Esophagus squamous epithelium (tissue), 5 donors: ENCODE measurements at regions not wholly inside any gene's neighbourhood (a gene's known extent, or its start where the extent isn't known, plus 50 kb on each side); places are given as distances from the start of the nearest gene placed in this dataset.

Experiments
- DNase-seq: peaks from one replicate; lab custom pipeline; 2025; lab: John Stamatoyannopoulos, UW
- H3K27ac ChIP-seq, 4 donors: fragments of 200-600 bp; sonication (generic); one replicate each; pipeline ENCODE4 v1.5.1; 2016 to 2019; ENCODE audit warnings: mild to moderate bottlenecking in 1 of 4
- H3K27me3 ChIP-seq, 4 donors: fragments of 200-600 bp; sonication (generic); 1 replicate in 3 of 4; 2 replicates in 1 of 4; pipeline versions ENCODE4 v1.5.1 to v1.6.0; 2017 to 2021; ENCODE audit warnings: antibody characterized with exemption in 1 of 4
- H3K36me3 ChIP-seq, 3 donors: fragments of 200-600 bp; sonication (generic); one replicate each; pipeline ENCODE4 v1.5.1; 2016 to 2019
- H3K4me1 ChIP-seq, 3 donors: fragments of 200-600 bp; sonication (generic); one replicate each; pipeline ENCODE4 v1.5.1; 2017 to 2019
- H3K4me3 ChIP-seq, 4 donors: fragments of 200-600 bp; sonication (generic); 1 replicate in 3 of 4; 2 replicates in 1 of 4; pipeline ENCODE4 v1.5.1; 2016 to 2019; ENCODE audit warnings: mild to moderate bottlenecking in 2 of 4, moderate library complexity in 1 of 4
- H3K9me3 ChIP-seq, 3 donors: fragments of 200-600 bp; sonication (generic); one replicate each; pipeline ENCODE4 v1.5.1; 2016 to 2019
- POLR2A ChIP-seq, 4 donors: fragments of 450-650 bp; IDR thresholded peaks; one replicate each; pipeline ENCODE4 v1.6.1; 2017; ENCODE audit warnings: antibody characterized with exemption in 4 of 4, mild to moderate bottlenecking in 4 of 4, moderate library complexity in 3 of 4
- WGBS, 2 donors: methylation state at CpG; one replicate each; pipeline ENCODE4 v1.1.5; 2018; 5-methylcytosine and 5-hydroxymethylcytosine counted together
- intact Hi-C: fragments of 100-400 bp; cut with DNase I; formaldehyde crosslinking; loops from one replicate; pipeline ENCODE4 v1.15.0; 2022
- TF ChIP-seq, protein P1 (sequence below), 6 experiments: fragments of 450-650 bp in 4 of 6; fragments of 200-600 bp in 2 of 6; sonication (generic) in 2 of 6; IDR thresholded peaks; one replicate each; pipeline ENCODE4 v1.5.1; 2016 to 2019; ENCODE audit warnings: antibody characterized with exemption in 6 of 6, mild to moderate bottlenecking in 4 of 6, moderate library complexity in 4 of 6
- donor health status: DM: yes; HTN: yes; CAD: no.

DNA sequence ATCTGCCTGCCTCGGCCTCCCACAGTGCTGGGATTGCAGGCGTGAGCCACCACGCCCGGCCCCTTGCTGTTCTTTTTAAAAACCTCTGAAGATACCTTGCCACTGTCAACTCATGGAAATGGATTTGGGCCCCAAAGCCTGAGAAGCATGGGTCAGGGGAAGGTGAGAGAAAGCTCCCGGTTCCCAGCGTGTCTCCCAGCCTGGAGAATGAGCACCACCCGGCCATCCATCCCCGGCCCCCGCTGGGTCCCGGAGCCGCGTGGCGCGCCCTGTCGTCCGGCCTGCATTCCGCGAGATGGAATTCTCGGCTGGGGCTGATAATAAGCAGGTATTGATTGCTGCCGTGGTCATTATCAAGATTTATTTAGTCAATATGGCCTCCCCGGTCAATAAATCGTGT lies 126.5 kb upstream of the MYL2 start:
- Histone ChIP-seq H3K4me1 (no peaks in the 10 kb centered on the region), H3K27ac (no peak overlapping the region), H3K27me3 (peaks cover 0 to 55% (median 0%) of the 10 kb centered on the region in 4 donors), H3K4me3 (no peak overlapping the region), H3K36me3 (no peaks in the 10 kb centered on the region), H3K9me3 (no peaks in the 10 kb centered on the region)
- DNase-seq: no peak
- intact Hi-C loops: no loop called here
- no peak for TF ChIP-seq POLR2A (IDR thresholded peaks at IDR 0.05)
- TF ChIP-seq, protein P1, sequence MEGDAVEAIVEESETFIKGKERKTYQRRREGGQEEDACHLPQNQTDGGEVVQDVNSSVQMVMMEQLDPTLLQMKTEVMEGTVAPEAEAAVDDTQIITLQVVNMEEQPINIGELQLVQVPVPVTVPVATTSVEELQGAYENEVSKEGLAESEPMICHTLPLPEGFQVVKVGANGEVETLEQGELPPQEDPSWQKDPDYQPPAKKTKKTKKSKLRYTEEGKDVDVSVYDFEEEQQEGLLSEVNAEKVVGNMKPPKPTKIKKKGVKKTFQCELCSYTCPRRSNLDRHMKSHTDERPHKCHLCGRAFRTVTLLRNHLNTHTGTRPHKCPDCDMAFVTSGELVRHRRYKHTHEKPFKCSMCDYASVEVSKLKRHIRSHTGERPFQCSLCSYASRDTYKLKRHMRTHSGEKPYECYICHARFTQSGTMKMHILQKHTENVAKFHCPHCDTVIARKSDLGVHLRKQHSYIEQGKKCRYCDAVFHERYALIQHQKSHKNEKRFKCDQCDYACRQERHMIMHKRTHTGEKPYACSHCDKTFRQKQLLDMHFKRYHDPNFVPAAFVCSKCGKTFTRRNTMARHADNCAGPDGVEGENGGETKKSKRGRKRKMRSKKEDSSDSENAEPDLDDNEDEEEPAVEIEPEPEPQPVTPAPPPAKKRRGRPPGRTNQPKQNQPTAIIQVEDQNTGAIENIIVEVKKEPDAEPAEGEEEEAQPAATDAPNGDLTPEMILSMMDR (IDR thresholded peaks at IDR 0.05): no peak
- WGBS, 2 donors: 78 to 84% methylated on average over 10 to 19 of the region's 22 CpGs

DNA sequence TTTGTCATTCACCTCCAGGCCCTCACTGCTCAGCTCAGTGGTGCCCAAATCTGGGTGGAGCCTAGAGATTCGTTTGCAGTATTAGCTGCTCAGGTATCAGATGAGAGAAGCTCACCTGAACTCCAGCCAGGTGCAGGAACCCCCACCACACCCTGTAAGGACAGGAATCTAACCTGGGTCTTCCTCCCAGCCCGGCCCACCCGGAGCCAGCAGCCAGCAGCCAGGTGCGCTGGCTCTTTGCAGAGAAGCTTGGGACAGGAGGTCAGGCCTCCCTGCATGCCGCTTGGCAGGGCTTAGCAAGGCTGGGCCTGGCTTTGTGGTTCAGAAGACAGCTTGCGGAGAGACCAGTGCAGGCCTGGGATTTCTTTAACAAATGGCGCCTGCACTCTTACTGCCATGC lies 125.6 kb upstream of the MYL2 start:
- Histone ChIP-seq H3K4me1 (no peaks in the 10 kb centered on the region), H3K27ac (no peak overlapping the region), H3K27me3 (peaks cover 0 to 58% (median 0%) of the 10 kb centered on the region in 4 donors), H3K9me3 (no peaks in the 10 kb centered on the region), H3K36me3 (no peaks in the 10 kb centered on the region), H3K4me3 (no peak overlapping the region)
- no peak for TF ChIP-seq POLR2A (IDR thresholded peaks at IDR 0.05)
- TF ChIP-seq, protein P1 (IDR thresholded peaks at IDR 0.05): no peak
- DNase-seq: no peak
- intact Hi-C loops: no loop called here
- WGBS, 2 donors: 70% methylated on average over 3 of the region's 7 CpGs; no CpG with 5 or more reads in 1 of the 2 donors

DNA sequence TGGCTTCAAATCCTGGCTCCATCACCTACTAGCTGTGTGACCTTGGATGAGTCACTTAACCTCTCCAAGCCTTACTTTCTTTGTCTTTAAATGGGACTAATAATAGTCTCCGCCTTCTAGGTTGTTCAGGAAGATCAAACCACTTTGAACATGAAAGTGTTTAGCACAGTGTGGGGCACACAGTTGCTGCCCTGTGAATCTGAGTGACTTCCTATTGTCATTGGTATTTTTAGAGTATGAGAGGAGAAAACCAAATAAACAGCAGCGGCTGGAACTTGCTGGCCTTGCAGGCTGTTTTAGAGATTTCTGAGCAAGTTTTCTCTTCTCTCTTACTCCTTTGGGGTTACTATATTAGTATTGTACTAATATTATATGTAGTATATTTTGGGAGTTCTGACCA lies 120.7 kb upstream of the MYL2 start:
- intact Hi-C loops: no loop called here
- peaks cover 0 to 64% (median 9%) of the 10 kb centered on the region in 4 donors for H3K27me3 ChIP-seq
- no peak for DNase-seq
- no peak for TF ChIP-seq POLR2A (IDR thresholded peaks at IDR 0.05)
- TF ChIP-seq, protein P1 (IDR thresholded peaks at IDR 0.05): no peak
- no peak overlapping the region for H3K27ac ChIP-seq
- peaks cover 0 to 9% (median 3%) of the 10 kb centered on the region in 3 donors for H3K4me1 ChIP-seq
- 73 to 80% methylated on average over 2 of the region's 2 CpGs for WGBS, 2 donors
- no peak overlapping the region for H3K4me3 ChIP-seq
- no peaks in the 10 kb centered on the region for H3K9me3 ChIP-seq
- H3K36me3 ChIP-seq: no peaks in the 10 kb centered on the region

DNA sequence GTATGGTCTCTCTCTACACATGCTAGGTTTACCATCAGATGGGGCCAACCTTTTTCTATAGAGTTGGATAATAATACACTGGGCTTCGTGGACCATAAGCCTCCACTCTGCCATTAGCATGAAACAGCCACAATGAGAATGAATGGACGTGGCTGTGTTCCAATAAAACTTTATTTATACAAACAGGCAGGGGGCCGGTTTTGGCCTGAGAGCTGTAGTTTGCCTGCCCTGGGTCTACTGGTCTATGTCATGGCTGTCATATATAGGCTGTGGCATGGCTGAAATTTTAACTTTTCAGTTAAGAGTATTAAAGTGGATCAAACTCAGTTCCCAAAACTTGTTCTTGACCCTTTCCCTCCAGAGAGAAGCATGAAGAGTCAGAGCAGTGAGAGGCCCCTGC lies 120.3 kb upstream of the MYL2 start:
- Histone ChIP-seq H3K4me1 (peaks cover 0 to 13% (median 3%) of the 10 kb centered on the region in 3 donors), H3K9me3 (no peaks in the 10 kb centered on the region), H3K27ac (no peak overlapping the region), H3K4me3 (no peak overlapping the region), H3K27me3 (peaks cover 0 to 67% (median 11%) of the 10 kb centered on the region in 4 donors), H3K36me3 (no peaks in the 10 kb centered on the region)
- no peak for TF ChIP-seq POLR2A (IDR thresholded peaks at IDR 0.05)
- TF ChIP-seq, protein P1 (IDR thresholded peaks at IDR 0.05): no peak
- WGBS, 2 donors: 73 to 79% methylated on average over 3 of the region's 3 CpGs
- intact Hi-C loops: no loop called here
- no peak for DNase-seq

DNA sequence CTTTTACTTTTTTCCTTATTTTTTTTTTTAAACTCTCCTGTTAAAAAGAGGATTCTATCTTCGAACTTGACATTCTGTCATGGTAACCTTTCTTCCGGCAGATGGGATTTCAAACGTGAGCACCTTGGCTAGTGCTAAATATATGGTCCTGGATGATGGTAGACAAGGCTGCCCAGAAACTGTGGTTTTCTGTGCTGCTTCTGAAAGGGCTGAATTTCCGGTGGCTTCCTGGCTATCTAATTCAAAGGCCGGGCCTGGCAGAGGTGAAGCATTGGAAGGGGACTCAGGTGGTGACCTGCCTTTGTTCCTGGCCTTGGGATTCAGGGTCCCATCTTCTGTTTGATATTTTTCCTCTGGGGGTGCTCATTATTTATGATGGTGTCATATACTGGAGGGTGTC lies 118.6 kb upstream of the MYL2 start:
- no peak for DNase-seq
- H3K27me3 ChIP-seq: peaks cover 0 to 78% (median 14%) of the 10 kb centered on the region in 4 donors
- no peak for TF ChIP-seq POLR2A (IDR thresholded peaks at IDR 0.05)
- TF ChIP-seq, protein P1 (IDR thresholded peaks at IDR 0.05): no peak

More for the DNA sequence above, 118.6 kb upstream of the MYL2 start:
- H3K4me1 ChIP-seq: peaks cover 0 to 31% (median 9%) of the 10 kb centered on the region in 3 donors
- no peaks in the 10 kb centered on the region for H3K36me3 ChIP-seq
- 70 to 73% methylated on average over 4 to 5 of the region's 5 CpGs for WGBS, 2 donors
- no peak overlapping the region for H3K27ac ChIP-seq
- intact Hi-C loops: no loop called here
- no peaks in the 10 kb centered on the region for H3K9me3 ChIP-seq
- H3K4me3 ChIP-seq: no peak overlapping the region
